ENCODE measurements at regions not wholly inside any gene's neighbourhood (a gene's known extent, or its start where the extent isn't known, plus 50 kb on each side); places are given as distances from the start of the nearest gene placed in this dataset.
"Not testable (repeated sequence)": the region's sequence is repeated elsewhere in the genome, so short reads cannot be mapped to it uniquely, and the experiment has no call there.

DNA sequence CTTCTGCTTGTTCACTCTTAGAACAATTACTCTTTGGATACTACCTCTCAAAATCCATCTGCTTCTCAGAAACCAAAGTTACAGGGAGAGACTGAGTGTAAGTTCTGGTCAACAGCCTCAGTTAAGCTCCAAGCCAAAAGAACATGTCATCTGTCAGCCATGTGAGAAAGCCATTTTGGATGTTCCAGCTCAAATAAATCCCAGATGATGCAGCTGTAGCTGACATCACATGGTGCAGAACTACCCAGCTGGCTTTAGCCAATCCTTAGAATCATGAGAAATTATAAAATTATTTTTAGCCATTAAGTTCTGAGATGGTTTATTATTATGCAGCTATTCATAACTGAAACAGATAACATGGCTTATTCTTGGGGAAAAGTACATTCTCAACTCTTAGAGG, 696.0 kb downstream of the ZNF385D start:
- DNase-seq: no peak

GRCh38 chr3:21054064-21054463, 696.9 kb downstream of the ZNF385D start:
- in situ Hi-C loops (cut with MboI; ENCODE audit: low pct_unique_long_range_greater_than_20kb, low sequenced_read_pairs): no loop called here
- no peak for DNase-seq

More for the DNA sequence above, 696.0 kb downstream of the ZNF385D start:
- in situ Hi-C loops (cut with MboI; ENCODE audit: low pct_unique_long_range_greater_than_20kb, low sequenced_read_pairs): no loop called here

- in situ Hi-C loops (cut with MboI; ENCODE audit: low pct_unique_long_range_greater_than_20kb, low sequenced_read_pairs): no loop called here
Observed at GRCh38 chr3:21049334-21050062, 701.5 kb downstream of the ZNF385D start.

GRCh38 chr3:21043139-21043538, 707.9 kb downstream of the ZNF385D start:
- no peak for DNase-seq
- in situ Hi-C loops (cut with MboI; ENCODE audit: low pct_unique_long_range_greater_than_20kb, low sequenced_read_pairs): no loop called here

More at GRCh38 chr3:21049334-21050062, 701.5 kb downstream of the ZNF385D start:
- no peak for DNase-seq

DNA sequence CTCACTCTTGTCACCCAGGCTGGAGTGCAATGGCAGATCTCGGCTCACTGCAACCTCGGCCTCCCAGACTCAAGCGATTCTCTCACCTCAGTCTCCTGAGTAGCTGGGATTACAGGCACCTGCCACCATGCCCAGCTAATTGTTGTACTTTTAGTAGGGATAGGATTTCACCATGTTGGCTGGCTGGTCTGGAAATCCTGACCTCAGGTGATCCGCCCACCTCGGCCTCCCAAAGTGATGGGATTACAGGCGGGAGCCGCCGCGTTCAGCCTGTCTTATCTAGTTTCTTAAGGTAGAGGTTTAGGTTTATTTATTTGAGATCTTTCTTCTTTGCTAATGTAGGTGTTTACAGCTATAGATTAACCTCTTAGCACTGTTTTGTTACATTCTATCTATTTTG, 708.8 kb downstream of the ZNF385D start:
- DNase-seq: no peak
- in situ Hi-C loops (cut with MboI; ENCODE audit: low pct_unique_long_range_greater_than_20kb, low sequenced_read_pairs): no loop called here

DNA sequence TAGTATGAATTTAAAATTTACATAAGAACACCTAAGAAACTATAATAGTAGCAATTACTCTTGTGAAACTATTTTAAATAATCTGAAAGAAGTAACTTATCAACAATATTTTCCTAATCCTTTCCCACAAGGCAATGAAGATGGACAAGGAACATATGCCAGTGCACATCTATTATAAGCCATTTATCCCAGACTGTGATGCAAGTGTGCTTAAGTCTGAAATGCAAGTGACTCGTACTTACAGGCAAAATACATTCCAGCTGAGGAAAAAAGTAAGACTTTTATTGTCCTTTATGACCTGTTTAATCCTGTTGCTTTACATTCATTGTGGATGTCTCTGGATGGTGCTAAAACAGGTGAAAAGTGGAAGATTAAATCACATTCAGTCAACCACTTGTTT, 709.4 kb downstream of the ZNF385D start:
- in situ Hi-C loops (cut with MboI; ENCODE audit: low pct_unique_long_range_greater_than_20kb, low sequenced_read_pairs): no loop called here
- DNase-seq: no peak

GRCh38 chr3:21036888-21037287, 714.1 kb downstream of the ZNF385D start:
- no peak for DNase-seq
- in situ Hi-C loops (cut with MboI; ENCODE audit: low pct_unique_long_range_greater_than_20kb, low sequenced_read_pairs): no loop called here

- no peak for DNase-seq
- in situ Hi-C loops (cut with MboI; ENCODE audit: low pct_unique_long_range_greater_than_20kb, low sequenced_read_pairs): no loop called here
Observed at GRCh38 chr3:21028412-21028811, 722.6 kb downstream of the ZNF385D start.

GRCh38 chr3:21024563-21024962, 726.4 kb downstream of the ZNF385D start:
- no peak for DNase-seq
- in situ Hi-C loops (cut with MboI; ENCODE audit: low pct_unique_long_range_greater_than_20kb, low sequenced_read_pairs): no loop called here

- in situ Hi-C loops (cut with MboI; ENCODE audit: low pct_unique_long_range_greater_than_20kb, low sequenced_read_pairs): no loop called here
- no peak for DNase-seq
Observed at GRCh38 chr3:21020681-21021080, 730.3 kb downstream of the ZNF385D start.

DNA sequence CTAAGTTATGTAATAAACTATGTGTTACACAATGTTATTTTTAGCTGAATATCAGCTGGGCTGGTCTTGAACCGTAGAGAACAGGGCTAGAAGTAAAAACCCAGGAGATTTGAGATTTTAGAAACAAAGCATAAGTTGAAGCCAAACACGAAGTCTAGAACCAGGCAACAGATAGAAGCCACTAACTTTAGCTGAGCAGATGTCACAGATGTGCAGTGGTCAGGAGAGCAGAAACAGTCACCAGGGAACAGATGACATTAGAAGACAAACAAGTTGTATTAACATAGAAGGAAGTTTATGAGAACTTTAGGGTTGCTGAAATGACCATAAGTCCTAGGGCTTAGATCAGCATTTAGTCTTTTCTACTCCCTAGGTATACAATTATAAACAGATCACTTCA, 731.0 kb downstream of the ZNF385D start:
- in situ Hi-C loops (cut with MboI; ENCODE audit: low pct_unique_long_range_greater_than_20kb, low sequenced_read_pairs): no loop called here
- DNase-seq: no peak

DNA sequence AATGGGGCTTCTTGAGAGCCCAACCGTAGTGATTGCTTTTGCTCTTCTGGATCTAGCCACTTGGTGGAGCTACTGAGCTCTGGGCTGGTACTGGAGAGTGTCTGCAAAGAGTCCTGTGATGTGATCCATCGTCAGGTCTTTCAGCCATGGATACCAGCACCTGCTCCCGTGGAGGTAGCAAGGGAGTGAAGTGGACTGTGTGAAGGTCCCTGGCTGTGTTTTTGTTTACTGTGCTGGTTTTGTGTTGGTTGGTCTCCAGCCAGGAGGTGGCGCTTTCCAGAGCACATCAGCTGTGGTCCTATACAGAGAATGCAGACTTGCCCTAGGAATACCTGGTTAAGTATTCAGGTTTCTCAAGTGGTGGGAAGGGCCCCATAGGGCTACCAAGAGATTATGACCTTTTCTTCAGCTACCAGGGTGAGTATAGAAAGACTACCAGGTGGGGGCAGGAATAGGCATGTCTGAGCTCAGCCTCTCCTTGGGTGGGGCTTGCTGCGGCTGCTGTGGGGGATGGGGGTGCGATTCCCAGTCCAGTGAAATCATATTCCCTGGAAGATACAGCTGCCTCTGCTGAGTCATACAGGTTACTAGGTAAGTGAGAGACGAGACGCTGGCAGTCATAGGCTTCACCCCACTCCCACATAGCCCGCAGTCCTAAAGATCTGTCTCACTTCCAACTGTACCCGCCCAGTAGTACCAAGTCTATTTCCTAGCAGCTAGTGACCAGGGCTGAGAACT, 733.7 kb downstream of the ZNF385D start:
- in situ Hi-C loops (cut with MboI; ENCODE audit: low pct_unique_long_range_greater_than_20kb, low sequenced_read_pairs): no loop called here
- peak; percentile 9 for DNase-seq

DNA sequence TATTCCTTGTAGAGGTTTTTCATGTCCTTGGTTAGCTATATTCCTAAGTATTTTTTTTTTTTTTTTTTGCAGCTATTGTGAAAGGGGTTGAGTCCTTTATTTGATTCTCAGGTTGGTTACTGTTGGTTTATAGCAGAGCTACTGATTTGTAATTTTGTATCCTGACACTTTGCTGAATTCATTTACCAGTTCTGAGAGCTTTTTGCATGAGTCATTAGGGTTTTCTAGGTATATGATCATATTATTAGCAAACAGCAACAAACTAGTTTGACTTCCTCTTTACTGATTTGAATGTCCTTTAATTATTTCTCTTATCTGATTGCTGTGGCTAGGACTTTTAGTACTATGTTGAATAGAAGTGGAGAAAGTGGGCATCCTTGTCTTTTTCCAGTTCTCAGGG, 737.4 kb downstream of the ZNF385D start:
- DNase-seq: no peak

GRCh38 chr3:20999661-21000060, 751.3 kb downstream of the ZNF385D start:
- in situ Hi-C loops (cut with MboI; ENCODE audit: low pct_unique_long_range_greater_than_20kb, low sequenced_read_pairs): no loop called here
- DNase-seq: no peak

More for the DNA sequence above, 737.4 kb downstream of the ZNF385D start:
- in situ Hi-C loops (cut with MboI; ENCODE audit: low pct_unique_long_range_greater_than_20kb, low sequenced_read_pairs): no loop called here

- in situ Hi-C loops (cut with MboI; ENCODE audit: low pct_unique_long_range_greater_than_20kb, low sequenced_read_pairs): no loop called here
- DNase-seq: no peak
Observed at GRCh38 chr3:20997183-20997582, 753.8 kb downstream of the ZNF385D start.

DNA sequence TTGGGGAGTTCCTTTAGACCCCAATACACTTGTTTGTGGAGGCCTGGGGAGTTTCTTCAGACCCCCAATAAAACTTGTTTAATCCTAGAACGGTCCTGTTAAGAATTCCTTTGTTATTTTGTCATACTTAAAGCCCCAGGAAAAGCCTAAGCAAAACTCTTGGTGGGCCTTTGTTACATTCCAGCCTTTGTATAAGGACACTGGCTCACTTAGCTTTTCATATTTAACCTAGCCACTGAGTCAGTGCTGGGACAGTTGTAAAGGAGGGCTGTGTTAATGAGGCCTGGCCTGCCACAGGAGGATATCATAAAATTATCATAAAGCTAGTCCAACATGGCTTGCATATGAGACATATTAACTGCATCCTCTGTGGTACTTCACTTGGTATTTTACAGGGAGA, 760.1 kb downstream of the ZNF385D start:
- in situ Hi-C loops (cut with MboI; ENCODE audit: low pct_unique_long_range_greater_than_20kb, low sequenced_read_pairs): no loop called here
- no peak for DNase-seq

GRCh38 chr3:20989653-20990052, 761.4 kb downstream of the ZNF385D start:
- in situ Hi-C loops (cut with MboI; ENCODE audit: low pct_unique_long_range_greater_than_20kb, low sequenced_read_pairs); DNase-seq: not testable (repeated sequence)

DNA sequence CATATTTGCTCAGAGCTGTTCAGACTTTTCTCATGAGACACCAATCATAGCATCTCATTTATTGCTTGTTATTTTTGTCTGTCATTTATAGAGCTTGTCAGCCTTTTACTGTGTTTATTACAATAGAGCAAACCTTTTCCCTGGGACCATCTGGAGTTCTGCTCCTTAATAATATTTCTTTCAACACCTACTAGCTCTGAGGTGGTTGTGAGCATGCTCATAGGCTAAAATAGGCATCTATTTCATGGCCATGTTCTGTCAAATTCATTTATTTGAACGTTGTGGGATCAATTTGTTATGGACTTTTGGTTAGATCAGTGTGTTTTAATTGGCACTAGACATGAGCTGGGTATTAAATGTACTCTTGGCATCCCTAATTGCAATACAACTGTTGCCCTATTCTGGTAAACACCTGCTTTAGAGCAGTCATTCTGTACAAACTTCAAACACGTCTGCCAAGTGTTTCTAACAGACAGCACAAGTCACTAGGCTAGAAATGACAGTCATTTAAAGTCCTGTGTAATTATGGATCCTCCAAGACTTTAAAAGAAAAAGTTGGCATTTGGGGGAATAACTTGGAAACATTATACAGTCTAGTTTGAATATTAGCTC, 766.3 kb downstream of the ZNF385D start:
- DNase-seq: no peak
- in situ Hi-C loops (cut with MboI; ENCODE audit: low pct_unique_long_range_greater_than_20kb, low sequenced_read_pairs): no loop called here

GRCh38 chr3:20975188-20975651, 775.8 kb downstream of the ZNF385D start:
- in situ Hi-C loops (cut with MboI; ENCODE audit: low pct_unique_long_range_greater_than_20kb, low sequenced_read_pairs): no loop called here
- DNase-seq: no peak

DNA sequence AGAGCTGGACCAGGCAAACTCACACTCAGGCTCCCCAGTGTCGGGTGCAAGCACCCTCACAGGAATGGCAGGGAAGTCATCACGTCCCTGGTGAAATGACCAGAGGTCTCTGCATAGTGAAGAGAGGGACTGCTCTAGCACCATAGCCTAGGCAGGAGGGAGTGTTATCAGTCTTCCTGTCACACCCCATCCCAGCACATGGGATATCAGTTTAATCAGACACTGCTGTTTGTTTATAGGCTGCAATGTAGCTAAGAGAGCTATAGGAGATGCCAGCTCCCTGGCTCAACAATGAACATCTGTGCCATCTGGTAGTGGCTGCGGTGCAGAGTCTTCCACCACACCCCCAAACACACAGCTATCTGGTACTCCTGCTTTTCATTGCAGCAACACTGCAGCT, 776.6 kb downstream of the ZNF385D start:
- DNase-seq: no peak

More for the DNA sequence above, 776.6 kb downstream of the ZNF385D start:
- in situ Hi-C loops (cut with MboI; ENCODE audit: low pct_unique_long_range_greater_than_20kb, low sequenced_read_pairs): no loop called here
